ENCODE measurements at regions not wholly inside any gene's neighbourhood (a gene's known extent, or its start where the extent isn't known, plus 50 kb on each side); places are given as distances from the start of the nearest gene placed in this dataset.

DNA sequence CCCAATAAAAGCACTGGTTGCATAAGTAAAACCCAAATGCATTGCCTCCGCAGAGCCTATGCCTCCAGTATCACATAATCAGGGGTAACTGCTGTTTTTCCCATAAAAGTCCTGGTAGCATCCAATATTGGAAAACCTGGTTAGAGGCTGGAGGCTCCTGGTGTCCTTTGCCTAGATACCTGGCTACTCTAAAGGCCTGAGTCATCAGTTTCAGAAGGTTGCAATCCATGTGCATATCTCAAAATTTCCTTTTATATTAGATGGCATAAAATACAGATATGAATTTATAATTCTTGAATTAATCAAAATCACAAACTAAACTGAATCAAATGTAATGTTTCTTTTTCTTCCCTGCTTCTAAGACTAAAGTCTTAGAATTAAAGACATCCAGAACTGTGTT, 164.2 kb upstream of the DCN start:
- no peak for DNase-seq
- CTCF ChIA-PET = interaction anchor here (2.3 to 3.5 kb wide), 2 partner anchors 9 to 21 kb away, joined by 7 to 13 read pairs; no protein-coding TSS in a partner anchor

DNA sequence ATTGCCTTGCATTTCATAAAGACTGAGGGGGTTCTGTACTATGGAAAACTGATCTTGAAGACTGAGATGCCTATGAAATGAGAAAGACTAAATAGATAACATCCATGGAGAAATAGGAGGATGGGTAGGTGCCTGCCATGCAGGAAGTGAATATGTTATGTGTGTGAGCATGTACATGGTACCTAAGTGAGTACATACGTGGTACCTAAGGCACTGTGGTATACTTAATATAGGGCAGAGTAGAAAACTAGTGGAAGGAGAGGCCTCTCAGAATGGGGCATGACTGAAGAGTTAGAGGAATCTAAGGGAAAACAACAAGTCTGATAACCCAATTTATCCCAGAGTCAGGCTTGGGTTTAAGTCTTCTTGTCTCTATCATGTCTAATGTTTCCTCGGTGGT, 161.8 kb upstream of the DCN start:
- no peak overlapping the region for H3K4me3 Mint-ChIP-seq
- H3K27me3 Mint-ChIP-seq = peaks cover 11% of the 10 kb centered on the region
- TF ChIP-seq, protein P1, sequence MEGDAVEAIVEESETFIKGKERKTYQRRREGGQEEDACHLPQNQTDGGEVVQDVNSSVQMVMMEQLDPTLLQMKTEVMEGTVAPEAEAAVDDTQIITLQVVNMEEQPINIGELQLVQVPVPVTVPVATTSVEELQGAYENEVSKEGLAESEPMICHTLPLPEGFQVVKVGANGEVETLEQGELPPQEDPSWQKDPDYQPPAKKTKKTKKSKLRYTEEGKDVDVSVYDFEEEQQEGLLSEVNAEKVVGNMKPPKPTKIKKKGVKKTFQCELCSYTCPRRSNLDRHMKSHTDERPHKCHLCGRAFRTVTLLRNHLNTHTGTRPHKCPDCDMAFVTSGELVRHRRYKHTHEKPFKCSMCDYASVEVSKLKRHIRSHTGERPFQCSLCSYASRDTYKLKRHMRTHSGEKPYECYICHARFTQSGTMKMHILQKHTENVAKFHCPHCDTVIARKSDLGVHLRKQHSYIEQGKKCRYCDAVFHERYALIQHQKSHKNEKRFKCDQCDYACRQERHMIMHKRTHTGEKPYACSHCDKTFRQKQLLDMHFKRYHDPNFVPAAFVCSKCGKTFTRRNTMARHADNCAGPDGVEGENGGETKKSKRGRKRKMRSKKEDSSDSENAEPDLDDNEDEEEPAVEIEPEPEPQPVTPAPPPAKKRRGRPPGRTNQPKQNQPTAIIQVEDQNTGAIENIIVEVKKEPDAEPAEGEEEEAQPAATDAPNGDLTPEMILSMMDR (IDR thresholded peaks at IDR 0.05) = no peak
- intact Hi-C loops (cut with micrococcal nuclease) = no loop called here
- ATAC-seq (no peak), DNase-seq (no peak)
- no peaks in the 10 kb centered on the region for H3K36me3 Mint-ChIP-seq (ENCODE audit: low read depth)
- no peaks in the 10 kb centered on the region for H3K9me3 Mint-ChIP-seq
- H3K4me1 Mint-ChIP-seq (ENCODE audit: low read depth) = no peaks in the 10 kb centered on the region
- ChIA-PET CTCF (interaction anchor here (3.5 kb wide), 1 partner anchor 11 kb away, joined by 13 read pairs; no protein-coding TSS in a partner anchor), POLR2A (no interaction called here)
- H3K27ac Mint-ChIP-seq = no peak overlapping the region

More for the DNA sequence above, 164.2 kb upstream of the DCN start:
- intact Hi-C loops (cut with micrococcal nuclease) = no loop called here
- no peak overlapping the region for H3K4me3 Mint-ChIP-seq
- TF ChIP-seq, protein P1 (IDR thresholded peaks at IDR 0.05) = no peak
- POLR2A ChIA-PET = no interaction called here
- H3K36me3 Mint-ChIP-seq (ENCODE audit: low read depth) = no peaks in the 10 kb centered on the region
- H3K27ac Mint-ChIP-seq = no peak overlapping the region
- no peaks in the 10 kb centered on the region for H3K4me1 Mint-ChIP-seq (ENCODE audit: low read depth)
- ATAC-seq = no peak
- peaks cover 17% of the 10 kb centered on the region for H3K27me3 Mint-ChIP-seq
- H3K9me3 Mint-ChIP-seq = no peaks in the 10 kb centered on the region

DNA sequence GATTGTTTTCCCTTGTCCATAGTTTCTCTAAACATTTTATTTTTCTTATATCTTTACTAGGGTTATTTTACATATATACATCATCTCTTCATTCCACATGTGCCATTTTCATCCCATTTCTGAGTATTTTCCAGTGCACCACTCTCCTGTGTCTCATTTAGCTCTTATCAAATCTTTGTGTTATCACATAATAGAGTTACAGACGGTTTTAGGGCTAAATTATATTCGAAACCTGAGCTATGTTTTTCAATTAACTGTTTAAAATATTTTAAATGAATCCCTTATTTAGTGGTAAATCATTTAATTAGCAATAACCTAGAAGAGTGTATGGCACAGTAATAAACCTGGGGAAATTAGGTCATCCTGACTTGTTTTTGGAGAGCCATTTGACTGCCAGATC, 160.4 kb upstream of the DCN start:
- CTCF ChIA-PET = interaction anchor here (1.0 to 1.5 kb wide), 2 partner anchors 13 to 17 kb away, joined by 4 to 7 read pairs; no protein-coding TSS in a partner anchor

DNA sequence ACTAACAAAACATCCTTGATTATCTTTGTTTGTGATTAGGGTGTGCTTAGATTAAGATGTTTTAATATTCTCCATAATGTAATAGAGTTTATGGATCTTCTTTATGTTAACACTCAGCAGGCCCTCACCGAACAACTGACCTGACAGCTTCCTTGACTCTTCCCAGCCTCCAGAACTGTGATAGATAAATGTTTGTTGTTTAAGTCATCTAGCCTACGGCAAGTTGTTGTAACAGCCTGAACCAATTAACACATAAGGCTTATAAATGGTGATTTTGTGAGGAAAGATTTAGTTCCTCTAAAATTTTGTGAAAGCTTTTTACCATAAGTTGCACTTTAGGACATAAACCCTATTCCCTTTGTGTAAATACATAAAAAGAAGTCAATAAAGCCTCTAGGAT, 156.5 kb upstream of the DCN start:
- Mint-ChIP-seq H3K4me1 (ENCODE audit: low read depth) (no peaks in the 10 kb centered on the region), H3K27me3 (peaks cover 3% of the 10 kb centered on the region), H3K27ac (no peak overlapping the region), H3K4me3 (no peak overlapping the region), H3K36me3 (ENCODE audit: low read depth) (no peaks in the 10 kb centered on the region), H3K9me3 (no peaks in the 10 kb centered on the region)
- DNase-seq = no peak
- CTCF ChIA-PET = no interaction called here
- TF ChIP-seq, protein P1 (IDR thresholded peaks at IDR 0.05) = no peak
- ATAC-seq = no peak
- POLR2A ChIA-PET = no interaction called here
- intact Hi-C loops (cut with micrococcal nuclease) = no loop called here

More for the DNA sequence above, 160.4 kb upstream of the DCN start:
- Mint-ChIP-seq H3K4me1 (ENCODE audit: low read depth) (no peaks in the 10 kb centered on the region), H3K36me3 (ENCODE audit: low read depth) (no peaks in the 10 kb centered on the region), H3K27me3 (peaks cover 9% of the 10 kb centered on the region), H3K9me3 (no peaks in the 10 kb centered on the region), H3K27ac (no peak overlapping the region), H3K4me3 (no peak overlapping the region)
- no peak for ATAC-seq
- TF ChIP-seq, protein P1 (IDR thresholded peaks at IDR 0.05) = no peak
- POLR2A ChIA-PET = no interaction called here
- intact Hi-C loops (cut with micrococcal nuclease) = no loop called here
- DNase-seq = no peak

DNA sequence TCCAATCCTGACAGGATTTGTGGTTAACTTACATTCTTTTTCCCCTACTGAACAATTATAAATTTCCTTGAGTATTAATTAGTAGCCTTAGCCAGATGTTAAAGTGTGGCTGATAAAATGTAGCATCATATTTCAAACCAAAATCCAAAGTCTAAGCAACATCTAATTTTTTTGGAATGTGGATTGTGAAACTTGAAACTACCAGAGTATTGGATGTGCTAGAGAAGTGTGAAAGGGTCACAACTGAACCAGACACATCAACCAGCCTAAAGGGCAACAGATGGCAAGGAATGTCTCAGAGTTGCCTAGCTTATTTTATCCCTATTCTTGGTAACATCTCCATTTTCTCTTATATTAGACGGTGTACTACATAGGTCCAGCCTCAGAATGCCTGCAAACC, 153.1 kb upstream of the DCN start:
- Mint-ChIP-seq H3K9me3 (no peaks in the 10 kb centered on the region), H3K27ac (no peak overlapping the region), H3K27me3 (peaks cover 6% of the 10 kb centered on the region), H3K4me1 (ENCODE audit: low read depth) (no peaks in the 10 kb centered on the region), H3K4me3 (no peak overlapping the region), H3K36me3 (ENCODE audit: low read depth) (no peaks in the 10 kb centered on the region)
- intact Hi-C loops (cut with micrococcal nuclease) = no loop called here
- ChIA-PET CTCF (interaction anchor here (0.7 to 1.7 kb wide), 2 partner anchors 9 to 47 kb away, joined by 4 read pairs; no protein-coding TSS in a partner anchor), POLR2A (no interaction called here)
- no peak for DNase-seq
- ATAC-seq = no peak
- TF ChIP-seq, protein P1 (IDR thresholded peaks at IDR 0.05) = no peak

Measured in activated CD8-positive, alpha-beta T cell treated with anti-CD3 and anti-CD28 coated beads for 36 hours (primary cell).